ENCODE measurements at regions not wholly inside any gene's neighbourhood (a gene's known extent, or its start where the extent isn't known, plus 50 kb on each side); places are given as distances from the start of the nearest gene placed in this dataset.

DNA sequence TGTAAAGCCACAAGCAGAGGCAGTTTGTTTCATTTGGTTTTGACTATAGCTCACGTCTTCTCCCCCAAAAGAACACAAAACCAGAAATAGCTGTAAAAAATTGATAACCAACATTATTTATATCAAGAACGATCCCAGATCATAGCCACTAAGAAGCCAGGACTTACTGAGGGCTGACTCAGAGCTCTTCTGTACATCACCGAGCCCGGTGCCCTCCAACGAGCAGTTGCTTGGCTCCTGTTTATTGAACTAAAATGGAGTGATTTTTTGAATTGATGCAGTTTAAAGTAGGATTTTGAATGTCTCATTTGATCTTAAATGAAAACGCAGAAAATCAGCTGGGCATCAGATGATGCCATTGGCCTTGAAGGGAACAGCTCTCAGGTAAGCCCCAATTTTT lies 343.3 kb downstream of the INSIG2 start:
- TF ChIP-seq, protein P1, sequence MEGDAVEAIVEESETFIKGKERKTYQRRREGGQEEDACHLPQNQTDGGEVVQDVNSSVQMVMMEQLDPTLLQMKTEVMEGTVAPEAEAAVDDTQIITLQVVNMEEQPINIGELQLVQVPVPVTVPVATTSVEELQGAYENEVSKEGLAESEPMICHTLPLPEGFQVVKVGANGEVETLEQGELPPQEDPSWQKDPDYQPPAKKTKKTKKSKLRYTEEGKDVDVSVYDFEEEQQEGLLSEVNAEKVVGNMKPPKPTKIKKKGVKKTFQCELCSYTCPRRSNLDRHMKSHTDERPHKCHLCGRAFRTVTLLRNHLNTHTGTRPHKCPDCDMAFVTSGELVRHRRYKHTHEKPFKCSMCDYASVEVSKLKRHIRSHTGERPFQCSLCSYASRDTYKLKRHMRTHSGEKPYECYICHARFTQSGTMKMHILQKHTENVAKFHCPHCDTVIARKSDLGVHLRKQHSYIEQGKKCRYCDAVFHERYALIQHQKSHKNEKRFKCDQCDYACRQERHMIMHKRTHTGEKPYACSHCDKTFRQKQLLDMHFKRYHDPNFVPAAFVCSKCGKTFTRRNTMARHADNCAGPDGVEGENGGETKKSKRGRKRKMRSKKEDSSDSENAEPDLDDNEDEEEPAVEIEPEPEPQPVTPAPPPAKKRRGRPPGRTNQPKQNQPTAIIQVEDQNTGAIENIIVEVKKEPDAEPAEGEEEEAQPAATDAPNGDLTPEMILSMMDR (IDR thresholded peaks at IDR 0.05): no peak
- no peak for TF ChIP-seq POLR2A (IDR thresholded peaks at IDR 0.05)

Data from thyroid gland (tissue), 4 donors.